HG03175 (cell line): ENCODE measurements at regions not wholly inside any gene's neighbourhood (a gene's known extent, or its start where the extent isn't known, plus 50 kb on each side); places are given as distances from the start of the nearest gene placed in this dataset.

Experiments
- ATAC-seq: cut with Tn5 transposase; IDR thresholded peaks from one replicate; pipeline ENCODE4 v1.9.1; 2021; ENCODE audit warnings: mild to moderate bottlenecking, moderate library complexity; ENCODE audit not compliant: unreplicated experiment

GRCh38 chr3:3633761-3634160, 165.5 kb upstream of the LRRN1 start:
- no peak for ATAC-seq

GRCh38 chr3:3632449-3632848, 166.8 kb upstream of the LRRN1 start:
- ATAC-seq, result no peak

GRCh38 chr3:3631114-3631513, 168.1 kb upstream of the LRRN1 start:
- ATAC-seq, result no peak

GRCh38 chr3:3629911-3630310, 169.3 kb upstream of the LRRN1 start:
- no peak for ATAC-seq

- peak; percentile 84 for ATAC-seq
Measured at GRCh38 chr3:3628676-3629328, 170.4 kb upstream of the LRRN1 start.

- ATAC-seq, result no peak
Measured at GRCh38 chr3:3627114-3627513, 172.1 kb upstream of the LRRN1 start.

- ATAC-seq, result no peak
Measured at GRCh38 chr3:3625544-3626271, 173.5 kb upstream of the LRRN1 start.

GRCh38 chr3:3619815-3620214, 179.4 kb upstream of the LRRN1 start:
- ATAC-seq, result no peak

GRCh38 chr3:3618623-3619022, 180.6 kb upstream of the LRRN1 start:
- ATAC-seq, result no peak

GRCh38 chr3:3615533-3615932, 183.7 kb upstream of the LRRN1 start:
- no peak for ATAC-seq

- ATAC-seq, result no peak
Measured at GRCh38 chr3:3610581-3611298, 188.5 kb upstream of the LRRN1 start.

GRCh38 chr3:3606321-3606720, 192.9 kb upstream of the LRRN1 start:
- ATAC-seq, result no peak

GRCh38 chr3:3605226-3605625, 194.0 kb upstream of the LRRN1 start:
- no peak for ATAC-seq

- ATAC-seq, result no peak
Measured at GRCh38 chr3:3603351-3603750, 195.9 kb upstream of the LRRN1 start.

- no peak for ATAC-seq
Measured at GRCh38 chr3:3600665-3601340, 198.4 kb upstream of the LRRN1 start.

GRCh38 chr3:3599016-3599415, 200.2 kb upstream of the LRRN1 start:
- ATAC-seq, result no peak

- no peak for ATAC-seq
Measured at GRCh38 chr3:3594986-3595385, 204.2 kb upstream of the LRRN1 start.

GRCh38 chr3:3589715-3590130, 209.5 kb upstream of the LRRN1 start:
- ATAC-seq, result peak; percentile 79

GRCh38 chr3:3587647-3587972, 211.6 kb upstream of the LRRN1 start:
- no peak for ATAC-seq

- ATAC-seq, result no peak
Measured at GRCh38 chr3:3586843-3587646, 212.2 kb upstream of the LRRN1 start.

GRCh38 chr3:3586336-3586735, 212.9 kb upstream of the LRRN1 start:
- no peak for ATAC-seq
